MM.1S (cell line): ENCODE measurements at regions not wholly inside any gene's neighbourhood (a gene's known extent, or its start where the extent isn't known, plus 50 kb on each side); places are given as distances from the start of the nearest gene placed in this dataset.

Experiments
- DNase-seq: peaks from one replicate; pipeline ENCODE4 v3.0.0-alpha.2; 2015
- H2AFZ ChIP-seq: fragments of 300-600 bp; sonication (generic); 2 replicates; pipeline ENCODE4 v1.6.0; 2016; ENCODE audit warnings: antibody characterized with exemption, low read length
- H3F3A ChIP-seq: fragments of 300-600 bp; sonication (generic); 2 replicates; pipeline ENCODE4 v1.6.1; 2016; ENCODE audit warnings: mild to moderate bottlenecking, antibody characterized with exemption, low read length, moderate library complexity, mixed read lengths; ENCODE audit not compliant: insufficient read depth
- H3K27ac ChIP-seq: fragments of 300-600 bp; sonication (generic); 2 replicates; pipeline ENCODE4 v1.5.1; 2016; ENCODE audit warnings: mild to moderate bottlenecking, low read length
- H3K27me3 ChIP-seq: fragments of 300-600 bp; sonication (generic); replicated peaks from 2 replicates; pipeline ENCODE4 v1.6.0; 2016; ENCODE audit warnings: low read length; ENCODE audit not compliant: insufficient read depth
- H3K36me3 ChIP-seq: fragments of 300-600 bp; sonication (generic); replicated peaks from 2 replicates; pipeline ENCODE4 v1.6.1; 2016; ENCODE audit warnings: mild to moderate bottlenecking, low read length, mixed read lengths; ENCODE audit not compliant: insufficient read depth
- H3K4me1 ChIP-seq: fragments of 300-600 bp; sonication (generic); 2 replicates; pipeline ENCODE4 v1.6.1; 2016; ENCODE audit warnings: low read length, mixed read lengths
- H3K4me2 ChIP-seq: fragments of 300-600 bp; sonication (generic); 2 replicates; pipeline ENCODE4 v1.6.0; 2016; ENCODE audit warnings: low read depth, low read length
- H3K4me3 ChIP-seq: fragments of 300-600 bp; sonication (generic); 2 replicates; pipeline ENCODE4 v1.5.1; 2016; ENCODE audit warnings: low read length, mixed read lengths
- H3K79me2 ChIP-seq: fragments of 300-600 bp; sonication (generic); 2 replicates; pipeline ENCODE4 v1.6.1; 2016; ENCODE audit warnings: mixed run types, low read length, mixed read lengths
- H3K9ac ChIP-seq: fragments of 300-600 bp; sonication (generic); 2 replicates; pipeline ENCODE4 v1.6.1; 2016; ENCODE audit warnings: low read length, mixed read lengths
- H3K9me2 ChIP-seq: fragments of 300-600 bp; sonication (generic); replicated peaks from 2 replicates; pipeline ENCODE4 v1.6.1; 2016; ENCODE audit warnings: mild to moderate bottlenecking, low read length, mixed read lengths; ENCODE audit not compliant: insufficient read depth
- H3K9me3 ChIP-seq: fragments of 300-600 bp; sonication (generic); replicated peaks from 2 replicates; pipeline ENCODE4 v1.6.1; 2016; ENCODE audit warnings: mild to moderate bottlenecking, low read length, mixed read lengths; ENCODE audit not compliant: insufficient read depth
- H4K20me1 ChIP-seq: fragments of 300-600 bp; sonication (generic); 2 replicates; pipeline ENCODE4 v1.6.1; 2016; ENCODE audit warnings: mild to moderate bottlenecking, low read length, moderate library complexity, mixed read lengths; ENCODE audit not compliant: insufficient read depth
- CTCF ChIP-seq: fragments of 300-600 bp; sonication (generic); IDR thresholded peaks from 2 replicates; pipeline ENCODE4 v1.5.1; 2016; ENCODE audit warnings: antibody characterized with exemption, low read length, mixed read lengths
- EZH2 ChIP-seq: fragments of 300-600 bp; sonication (generic); optimal IDR thresholded peaks from 2 replicates; pipeline ENCODE3; 2017; ENCODE audit warnings: low read depth, mild to moderate bottlenecking, antibody characterized with exemption, low read length, mixed read lengths
- EZH2phosphoT487 ChIP-seq: fragments of 300-600 bp; sonication (generic); IDR thresholded peaks from 2 replicates; pipeline ENCODE4 v1.6.1; 2018; ENCODE audit warnings: antibody characterized with exemption, low read length

- no peak for DNase-seq
- H3K27me3 ChIP-seq = no peaks in the 10 kb centered on the region
- H3K4me2 ChIP-seq = no peak overlapping the region
- H3K4me3 ChIP-seq = no peak overlapping the region
- H3F3A ChIP-seq = no peaks in the 10 kb centered on the region
- H3K4me1 ChIP-seq = no peaks in the 10 kb centered on the region
- H3K9me2 ChIP-seq = no peaks in the 10 kb centered on the region
- no peaks in the 10 kb centered on the region for H3K79me2 ChIP-seq
- H4K20me1 ChIP-seq = no peaks in the 10 kb centered on the region
- TF ChIP-seq EZH2 (no peak), EZH2phosphoT487 (no peak), CTCF (no peak)
- no peak overlapping the region for H3K9ac ChIP-seq
- no peaks in the 10 kb centered on the region for H3K36me3 ChIP-seq
- no peak overlapping the region for H2AFZ ChIP-seq
- H3K9me3 ChIP-seq = no peaks in the 10 kb centered on the region
- H3K27ac ChIP-seq = no peak overlapping the region
Observed at GRCh38 chr5:91730026-91730425, 346.9 kb upstream of the ARRDC3 start.

- no peak overlapping the region for H2AFZ ChIP-seq
- H4K20me1 ChIP-seq = no peaks in the 10 kb centered on the region
- H3K9ac ChIP-seq = no peak overlapping the region
- no peaks in the 10 kb centered on the region for H3K27me3 ChIP-seq
- no peaks in the 10 kb centered on the region for H3K36me3 ChIP-seq
- no peak for TF ChIP-seq EZH2phosphoT487
- H3K4me2 ChIP-seq = no peak overlapping the region
- H3K9me2 ChIP-seq = no peaks in the 10 kb centered on the region
- no peak overlapping the region for H3K27ac ChIP-seq
- H3K9me3 ChIP-seq = no peaks in the 10 kb centered on the region
- H3K79me2 ChIP-seq = no peaks in the 10 kb centered on the region
- no peaks in the 10 kb centered on the region for H3K4me1 ChIP-seq
- DNase-seq = no peak
- no peaks in the 10 kb centered on the region for H3F3A ChIP-seq
- H3K4me3 ChIP-seq = no peak overlapping the region
Observed at GRCh38 chr5:91727463-91727862, 344.3 kb upstream of the ARRDC3 start.

GRCh38 chr5:91722736-91723467, 339.8 kb upstream of the ARRDC3 start:
- Histone ChIP-seq H3K79me2 (no peaks in the 10 kb centered on the region), H3F3A (no peaks in the 10 kb centered on the region), H3K9me2 (no peaks in the 10 kb centered on the region), H4K20me1 (no peaks in the 10 kb centered on the region), H3K4me3 (no peak overlapping the region), H3K4me1 (no peaks in the 10 kb centered on the region), H3K36me3 (no peaks in the 10 kb centered on the region), H2AFZ (no peak overlapping the region), H3K27me3 (no peaks in the 10 kb centered on the region), H3K9me3 (no peaks in the 10 kb centered on the region), H3K27ac (no peak overlapping the region), H3K4me2 (no peak overlapping the region), H3K9ac (no peak overlapping the region)
- DNase-seq = no peak
- TF ChIP-seq EZH2phosphoT487 (no peak), EZH2 (no peak), CTCF (no peak)

- Histone ChIP-seq H3K4me2 (no peak overlapping the region), H3K9ac (no peak overlapping the region), H3K4me3 (no peak overlapping the region), H3K9me3 (no peaks in the 10 kb centered on the region), H3K27me3 (no peaks in the 10 kb centered on the region), H3K27ac (no peak overlapping the region), H3F3A (no peaks in the 10 kb centered on the region), H3K9me2 (no peaks in the 10 kb centered on the region), H4K20me1 (no peaks in the 10 kb centered on the region), H3K4me1 (no peaks in the 10 kb centered on the region), H3K36me3 (no peaks in the 10 kb centered on the region), H3K79me2 (no peaks in the 10 kb centered on the region), H2AFZ (no peak overlapping the region)
- TF ChIP-seq EZH2phosphoT487 (no peak), EZH2 (no peak), CTCF (no peak)
- DNase-seq = no peak
Observed at GRCh38 chr5:91712718-91713117, 329.6 kb upstream of the ARRDC3 start.
